CD4-positive, alpha-beta T cell (primary cell): ENCODE measurements at regions not wholly inside any gene's neighbourhood (a gene's known extent, or its start where the extent isn't known, plus 50 kb on each side); places are given as distances from the start of the nearest gene placed in this dataset.

Experiments used
- ATAC-seq: fragments of 200-7000 bp; cut with Tn5 transposase; one replicate; pipeline ENCODE4 v1.10.0; 2022; ENCODE audit warnings: mild to moderate bottlenecking; ENCODE audit not compliant: poor library complexity
- CTCF ChIA-PET: fragments of 350-600 bp; sonication (Branson Sonifier 250); formaldehyde crosslinking; loops from one replicate; lab custom pipeline; 2021; ENCODE audit warnings: antibody characterized with exemption, inconsistent platforms; lab: Charles Lee
- POLR2A ChIA-PET: fragments of 350-600 bp; sonication (Branson Sonifier 250); formaldehyde crosslinking; loops from one replicate; lab custom pipeline; 2021; ENCODE audit warnings: antibody characterized with exemption, inconsistent platforms; lab: Charles Lee
- DNase-seq, 14 experiments: peaks; one replicate each; pipeline ENCODE4 v3.0.0-alpha.2; 2013 to 2020; ENCODE audit warnings: mixed read lengths in 2 of 14
- H3K27ac ChIP-seq, 2 donors: one replicate each; pipeline versions ENCODE4 v1.5.1 to v1.7.0; 2013; ENCODE audit warnings: low read length in 2 of 2, low read depth in 1 of 2, mild to moderate bottlenecking in 1 of 2
- H3K27me3 ChIP-seq, 2 experiments: 1 replicate in 1 of 2; 2 replicates in 1 of 2; pipeline versions ENCODE4 v1.6.1 to v1.7.0; 2013; ENCODE audit warnings: low read length in 2 of 2, control low read depth in 1 of 2, mild to moderate bottlenecking in 1 of 2, moderate library complexity in 1 of 2; ENCODE audit not compliant: insufficient read depth in 2 of 2, control insufficient read depth in 1 of 2
- H3K36me3 ChIP-seq: one replicate; pipeline ENCODE4 v1.6.1; 2013; ENCODE audit warnings: low read length, control low read depth; ENCODE audit not compliant: insufficient read depth
- H3K4me1 ChIP-seq: one replicate; pipeline ENCODE4 v1.6.1; 2013; ENCODE audit warnings: low read length, control low read depth; ENCODE audit not compliant: insufficient read depth
- H3K4me3 ChIP-seq: one replicate; pipeline ENCODE4 v1.5.1; 2013; ENCODE audit warnings: mild to moderate bottlenecking, low read length, moderate library complexity
- H3K9me3 ChIP-seq, 2 experiments: 1 replicate in 1 of 2; 2 replicates in 1 of 2; pipeline versions ENCODE4 v1.6.1 to v1.7.0; 2013; ENCODE audit warnings: low read length in 2 of 2, mild to moderate bottlenecking in 2 of 2, control low read depth in 1 of 2, moderate library complexity in 1 of 2; ENCODE audit not compliant: control insufficient read depth in 1 of 2, insufficient read depth in 1 of 2
- H3K27ac Mint-ChIP-seq: one replicate; pipeline ENCODE4 v1.8.0; 2020; ENCODE audit warnings: mixed read lengths
- H3K27me3 Mint-ChIP-seq: one replicate; pipeline ENCODE4 v1.8.0; 2021; ENCODE audit warnings: mixed read lengths
- H3K36me3 Mint-ChIP-seq: one replicate; pipeline ENCODE4 v1.8.0; 2021; ENCODE audit warnings: low read depth, mixed read lengths
- H3K4me1 Mint-ChIP-seq: one replicate; pipeline ENCODE4 v1.8.0; 2021; ENCODE audit warnings: low read depth, mixed read lengths
- H3K4me3 Mint-ChIP-seq: one replicate; pipeline ENCODE4 v1.8.0; 2020; ENCODE audit warnings: mild to moderate bottlenecking, mixed read lengths
- H3K9me3 Mint-ChIP-seq: one replicate; pipeline ENCODE4 v1.8.0; 2020; ENCODE audit warnings: mixed read lengths
- intact Hi-C, 2 experiments: fragments of 100-400 bp; cut with DNase I in 1 of 2; cut with micrococcal nuclease in 1 of 2; formaldehyde crosslinking; loops; one replicate each; pipeline versions ENCODE4 v1.15.1 to v1.9.0; 2023 to 2025; cut with DNase I, micrococcal nuclease
- TF ChIP-seq, protein P1 (sequence below): fragments of 200-600 bp; IDR thresholded peaks from one replicate; pipeline ENCODE4 v1.8.0; 2022; ENCODE audit warnings: antibody characterized with exemption, mild to moderate bottlenecking

DNA sequence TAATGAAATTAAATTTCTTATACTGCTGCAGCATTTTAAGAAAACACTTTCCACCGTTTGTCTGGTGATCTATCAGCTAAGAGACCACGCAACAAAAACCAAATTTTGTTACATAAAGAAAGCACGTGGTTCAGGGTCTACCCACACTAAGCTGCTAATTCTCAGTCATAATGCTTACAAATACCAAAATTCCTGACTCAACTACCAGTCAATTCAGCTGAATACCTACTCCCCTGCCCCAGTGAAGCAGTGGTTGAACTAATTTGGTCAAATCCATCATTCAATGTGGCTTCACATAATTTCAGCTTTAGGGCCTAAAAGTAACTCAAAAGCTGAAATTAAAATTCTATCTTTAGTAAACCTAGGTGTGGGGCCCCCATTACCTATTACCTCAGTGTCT, 468.6 kb upstream of the ARID1B start:
- H3K36me3 Mint-ChIP-seq, result no peaks in the 10 kb centered on the region
- intact Hi-C loops, result no loop called here
- no peaks in the 10 kb centered on the region for H3K36me3 ChIP-seq
- no peak overlapping the region for H3K27ac ChIP-seq
- CTCF ChIA-PET, result no interaction called here
- no peaks in the 10 kb centered on the region for H3K4me1 Mint-ChIP-seq
- TF ChIP-seq, protein P1, sequence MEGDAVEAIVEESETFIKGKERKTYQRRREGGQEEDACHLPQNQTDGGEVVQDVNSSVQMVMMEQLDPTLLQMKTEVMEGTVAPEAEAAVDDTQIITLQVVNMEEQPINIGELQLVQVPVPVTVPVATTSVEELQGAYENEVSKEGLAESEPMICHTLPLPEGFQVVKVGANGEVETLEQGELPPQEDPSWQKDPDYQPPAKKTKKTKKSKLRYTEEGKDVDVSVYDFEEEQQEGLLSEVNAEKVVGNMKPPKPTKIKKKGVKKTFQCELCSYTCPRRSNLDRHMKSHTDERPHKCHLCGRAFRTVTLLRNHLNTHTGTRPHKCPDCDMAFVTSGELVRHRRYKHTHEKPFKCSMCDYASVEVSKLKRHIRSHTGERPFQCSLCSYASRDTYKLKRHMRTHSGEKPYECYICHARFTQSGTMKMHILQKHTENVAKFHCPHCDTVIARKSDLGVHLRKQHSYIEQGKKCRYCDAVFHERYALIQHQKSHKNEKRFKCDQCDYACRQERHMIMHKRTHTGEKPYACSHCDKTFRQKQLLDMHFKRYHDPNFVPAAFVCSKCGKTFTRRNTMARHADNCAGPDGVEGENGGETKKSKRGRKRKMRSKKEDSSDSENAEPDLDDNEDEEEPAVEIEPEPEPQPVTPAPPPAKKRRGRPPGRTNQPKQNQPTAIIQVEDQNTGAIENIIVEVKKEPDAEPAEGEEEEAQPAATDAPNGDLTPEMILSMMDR, result no peak
- no peak overlapping the region for H3K4me3 Mint-ChIP-seq
- no peak overlapping the region for H3K27ac Mint-ChIP-seq
- H3K27me3 Mint-ChIP-seq, result no peaks in the 10 kb centered on the region
- ATAC-seq, result no peak
- no peak overlapping the region for H3K4me3 ChIP-seq
- no peak for DNase-seq
- POLR2A ChIA-PET, result no interaction called here
- no peaks in the 10 kb centered on the region for H3K9me3 ChIP-seq
- H3K9me3 Mint-ChIP-seq, result no peaks in the 10 kb centered on the region
- H3K27me3 ChIP-seq, result no peaks in the 10 kb centered on the region
- no peaks in the 10 kb centered on the region for H3K4me1 ChIP-seq

- Histone ChIP-seq H3K36me3 (no peaks in the 10 kb centered on the region), H3K4me3 (no peak overlapping the region), H3K9me3 (no peaks in the 10 kb centered on the region), H3K27ac (no peak overlapping the region), H3K4me1 (no peaks in the 10 kb centered on the region), H3K27me3 (no peaks in the 10 kb centered on the region)
- ChIA-PET POLR2A (no interaction called here), CTCF (no interaction called here)
- TF ChIP-seq, protein P1, result no peak
- ATAC-seq, result no peak
- DNase-seq, result no peak
- Mint-ChIP-seq H3K4me3 (no peak overlapping the region), H3K27me3 (no peaks in the 10 kb centered on the region), H3K36me3 (no peaks in the 10 kb centered on the region), H3K4me1 (no peaks in the 10 kb centered on the region), H3K27ac (no peak overlapping the region), H3K9me3 (no peaks in the 10 kb centered on the region)
- intact Hi-C loops, result no loop called here
These were observed 470.6 kb upstream of the ARID1B start for GRCh38 chr6:156306531-156306930.

- ChIA-PET POLR2A (no interaction called here), CTCF (interaction anchor here (1.0 kb wide), 1 partner anchor 8 kb away, joined by 3 read pairs; no protein-coding TSS in a partner anchor)
- Histone ChIP-seq H3K4me1 (no peaks in the 10 kb centered on the region), H3K27me3 (no peaks in the 10 kb centered on the region), H3K9me3 (no peaks in the 10 kb centered on the region), H3K27ac (no peak overlapping the region), H3K4me3 (no peak overlapping the region), H3K36me3 (no peaks in the 10 kb centered on the region)
- Mint-ChIP-seq H3K27ac (no peak overlapping the region), H3K4me3 (no peak overlapping the region), H3K4me1 (peaks cover 17% of the 10 kb centered on the region), H3K36me3 (no peaks in the 10 kb centered on the region), H3K27me3 (no peaks in the 10 kb centered on the region), H3K9me3 (no peaks in the 10 kb centered on the region)
- DNase-seq, result no peak
- TF ChIP-seq, protein P1, result no peak
- intact Hi-C loops, result no loop called here
- ATAC-seq, result no peak
These were observed 494.1 kb upstream of the ARID1B start for GRCh38 chr6:156283091-156283490.
